ENCODE measurements at regions not wholly inside any gene's neighbourhood (a gene's known extent, or its start where the extent isn't known, plus 50 kb on each side); places are given as distances from the start of the nearest gene placed in this dataset.

GRCh38 chr6:40794586-40794985 is 207.4 kb upstream of the LRFN2 start:
- Histone ChIP-seq H3K27ac (ENCODE audit: low read depth, low read length) (no peak overlapping the region), H2BK120ac (replicated peaks; ENCODE audit: low read depth, low read length) (no peak overlapping the region), H3K4me2 (ENCODE audit: insufficient read depth in 1 of 2, low read depth in 2 of 2, low read length in 2 of 2) (no peak overlapping the region), H3K56ac (replicated peaks; ENCODE audit: insufficient read length, low read depth, low read length) (no peak overlapping the region), H2BK15ac (ENCODE audit: low read length) (no peak overlapping the region), H3K23ac (ENCODE audit: insufficient read length) (no peak overlapping the region), H3K23me2 (ENCODE audit: low read depth, low read length) (no peaks in the 10 kb centered on the region), H3K79me2 (ENCODE audit: control insufficient read depth in 1 of 2, insufficient read depth in 2 of 2, low read length in 2 of 2) (no peaks in the 10 kb centered on the region), H2AK5ac (ENCODE audit: low read depth, low read length) (no peak overlapping the region), H3K9me3 (ENCODE audit: insufficient read depth in 2 of 2, low read depth in 1 of 2, low read length in 1 of 2) (no peaks in the 10 kb centered on the region), H3K4ac (replicated peaks; ENCODE audit: insufficient read length, low read depth, low read length) (no peak overlapping the region), H3K14ac (ENCODE audit: insufficient read length) (no peak overlapping the region), H2BK5ac (ENCODE audit: low read depth, low read length) (no peak overlapping the region), H3K4me3 (ENCODE audit: extremely low read depth in 1 of 4, insufficient read depth in 2 of 4, low read depth in 3 of 4, low read length in 4 of 4) (no peak overlapping the region), H2BK12ac (ENCODE audit: low read depth, low read length) (no peak overlapping the region), H3K4me1 (replicated peaks in 1 of 4; ENCODE audit: control insufficient read depth in 3 of 4, insufficient read depth in 4 of 4, low read length in 3 of 4) (peaks cover 0 to 7% (median 1%) of the 10 kb centered on the region in 4 experiments; a peak in 3 of 7 replicates), H2AFZ (ENCODE audit: low read length) (no peak overlapping the region), H4K8ac (ENCODE audit: extremely low read depth, insufficient read depth, low read length) (no peak overlapping the region), H4K91ac (replicated peaks; ENCODE audit: insufficient read length, low read length) (no peak overlapping the region), H3K18ac (ENCODE audit: extremely low read depth, low read length) (no peak overlapping the region), H3K36me3 (ENCODE audit: control insufficient read depth in 2 of 4, insufficient read depth in 4 of 4, low read length in 3 of 4) (no peaks in the 10 kb centered on the region), H2BK20ac (ENCODE audit: low read length) (no peak overlapping the region), H4K20me1 (replicated peaks in 1 of 2; ENCODE audit: control insufficient read depth in 1 of 2, insufficient read depth in 2 of 2, low read length in 2 of 2) (peaks cover 0 to 4% of the 10 kb centered on the region in 2 experiments), H3K27me3 (replicated peaks in 1 of 4; ENCODE audit: control insufficient read depth in 3 of 4, extremely low read depth in 1 of 4, insufficient read depth in 3 of 4, low read length in 3 of 4) (peaks cover 0 to 16% (median 6%) of the 10 kb centered on the region in 4 experiments; a peak in 4 of 7 replicates), H3K9ac (replicated peaks in 1 of 4; ENCODE audit: extremely low read depth in 1 of 4, low read depth in 3 of 4, low read length in 3 of 4) (no peak overlapping the region), H3K79me1 (ENCODE audit: low read depth, low read length) (no peaks in the 10 kb centered on the region), H4K5ac (ENCODE audit: insufficient read length, low read depth, low read length) (no peak overlapping the region)
- FAIRE-seq (no peak), DNase-seq (ENCODE audit: low read depth in 1 of 2, low spot score in 2 of 2) (no peak)
- ChIA-PET POLR2A (ENCODE audit: partially characterized antibody) (no interaction called here), CTCF (ENCODE audit: partially characterized antibody) (interaction anchor here (0.7 to 1.4 kb wide), 2 partner anchors 10 kb away, joined by 3 to 5 read pairs; no protein-coding TSS in a partner anchor)
- no peak for TF ChIP-seq RBBP5 (IDR thresholded peaks at IDR 0.05; ENCODE audit: borderline replicate concordance, low read depth, low read length)
- no peak for TF ChIP-seq ATF2 (IDR thresholded peaks at IDR 0.05; ENCODE audit: low read length)
- no peak for TF ChIP-seq RFX5 (IDR thresholded peaks at IDR 0.05; ENCODE audit: borderline replicate concordance, low read depth, low read length)
- WGBS, 2 experiments (ENCODE audit: extremely low coverage in 1 of 2, insufficient coverage in 1 of 2, insufficient read length in 1 of 2, insufficient replicate concordance in 2 of 2, low coverage in 1 of 2, low lambda C conversion rate in 2 of 2, missing lambda C conversion rate in 1 of 2), result 82% methylated on average over 2 of the region's 2 CpGs; no CpG with 5 or more reads in 1 of the 2 experiments
